Left ventricle myocardium inferior (tissue), 1 donor: ENCODE measurements at regions not wholly inside any gene's neighbourhood (a gene's known extent, or its start where the extent isn't known, plus 50 kb on each side); places are given as distances from the start of the nearest gene placed in this dataset.

Experiments
- DNase-seq: peaks from one replicate; pipeline ENCODE4 v3.0.0-alpha.2; 2020
- H3K27ac ChIP-seq: fragments of 200-600 bp; replicated peaks from 2 replicates; pipeline ENCODE4 v1.8.0; 2021
- H3K27me3 ChIP-seq: fragments of 200-600 bp; 2 replicates; pipeline ENCODE4 v1.8.0; 2021; ENCODE audit warnings: low read depth
- H3K36me3 ChIP-seq: fragments of 200-600 bp; 2 replicates; pipeline ENCODE4 v1.8.0; 2021
- H3K4me1 ChIP-seq: fragments of 200-600 bp; 2 replicates; pipeline ENCODE4 v1.8.0; 2021
- H3K4me3 ChIP-seq: fragments of 200-600 bp; 2 replicates; pipeline ENCODE4 v1.8.0; 2021; ENCODE audit warnings: mild to moderate bottlenecking, moderate library complexity
- H3K9me3 ChIP-seq: fragments of 200-600 bp; replicated peaks from 2 replicates; pipeline ENCODE4 v1.8.0; 2021
- CTCF ChIP-seq: fragments of 200-600 bp; IDR thresholded peaks from 2 replicates; pipeline ENCODE4 v1.8.0; 2021; ENCODE audit warnings: antibody characterized with exemption, mild to moderate bottlenecking, borderline replicate concordance
- intact Hi-C: fragments of 100-400 bp; cut with micrococcal nuclease; formaldehyde crosslinking; loops from one replicate; pipeline ENCODE4 v1.11.0; 2022
- donor health status: DM: no; HTN: yes; CAD: no; lungs with severe emphysema.

DNA sequence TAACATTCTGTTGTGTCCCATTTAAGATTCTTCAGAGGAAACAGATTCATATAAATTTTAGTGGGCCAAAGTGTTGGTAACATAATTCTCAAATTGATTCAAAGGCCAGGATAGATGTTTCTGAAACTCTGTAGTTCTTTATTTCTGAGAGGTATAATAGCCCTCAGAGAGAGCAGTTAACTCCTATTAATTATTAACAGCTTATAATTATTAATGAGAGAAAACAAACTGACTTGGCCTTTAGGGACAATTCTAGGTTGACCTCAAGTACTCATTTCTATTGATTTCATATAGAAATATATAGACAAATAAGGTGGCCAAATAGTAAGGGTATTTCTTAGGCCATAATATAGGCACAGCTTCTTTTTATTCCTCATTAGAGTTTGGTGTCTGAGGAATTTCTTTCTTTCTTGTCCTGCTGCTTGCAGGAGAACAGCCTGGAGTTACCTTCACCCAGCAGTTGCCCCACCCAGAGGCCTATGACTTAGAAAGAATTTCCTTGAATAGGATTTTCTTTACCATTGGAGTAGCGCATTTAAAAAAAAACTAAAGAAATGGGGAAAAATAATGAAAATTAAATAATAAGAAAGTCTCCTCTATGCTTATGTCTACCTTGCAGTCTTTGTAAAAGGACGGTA is 1430.1 kb upstream of the SPRY2 start:
- no peaks in the 10 kb centered on the region for H3K36me3 ChIP-seq
- no peak for TF ChIP-seq CTCF
- no peak overlapping the region for H3K4me3 ChIP-seq

DNA sequence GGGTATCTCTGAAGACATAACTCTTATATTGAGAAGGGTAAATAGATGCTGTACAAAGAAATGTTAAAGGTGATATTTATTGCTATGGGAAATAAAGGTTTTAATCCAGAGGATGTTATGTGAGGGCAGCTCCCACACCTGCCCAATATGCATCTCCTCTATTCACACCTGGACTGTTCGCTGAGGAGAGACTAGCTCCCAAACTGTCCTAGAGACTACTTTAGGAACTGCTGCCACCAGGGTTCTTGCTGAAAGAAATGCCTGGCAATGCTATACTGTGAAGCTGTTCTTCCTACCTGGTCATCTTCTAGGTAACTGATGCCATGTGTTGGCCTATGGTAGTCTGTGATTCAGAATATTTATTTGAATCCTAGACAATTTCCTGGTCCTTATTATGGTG is 1421.5 kb upstream of the SPRY2 start:
- no peak for DNase-seq
- intact Hi-C loops = no loop called here
- Histone ChIP-seq H3K4me1 (no peaks in the 10 kb centered on the region), H3K27me3 (no peaks in the 10 kb centered on the region), H3K4me3 (no peak overlapping the region), H3K36me3 (no peaks in the 10 kb centered on the region), H3K9me3 (peaks cover 23% of the 10 kb centered on the region), H3K27ac (no peak overlapping the region)
- TF ChIP-seq CTCF = no peak

More for the DNA sequence above, 1430.1 kb upstream of the SPRY2 start:
- DNase-seq = no peak
- intact Hi-C loops = no loop called here
- H3K27ac ChIP-seq = no peak overlapping the region
- no peaks in the 10 kb centered on the region for H3K27me3 ChIP-seq
- H3K4me1 ChIP-seq = no peaks in the 10 kb centered on the region
- H3K9me3 ChIP-seq = peaks cover 4% of the 10 kb centered on the region

DNA sequence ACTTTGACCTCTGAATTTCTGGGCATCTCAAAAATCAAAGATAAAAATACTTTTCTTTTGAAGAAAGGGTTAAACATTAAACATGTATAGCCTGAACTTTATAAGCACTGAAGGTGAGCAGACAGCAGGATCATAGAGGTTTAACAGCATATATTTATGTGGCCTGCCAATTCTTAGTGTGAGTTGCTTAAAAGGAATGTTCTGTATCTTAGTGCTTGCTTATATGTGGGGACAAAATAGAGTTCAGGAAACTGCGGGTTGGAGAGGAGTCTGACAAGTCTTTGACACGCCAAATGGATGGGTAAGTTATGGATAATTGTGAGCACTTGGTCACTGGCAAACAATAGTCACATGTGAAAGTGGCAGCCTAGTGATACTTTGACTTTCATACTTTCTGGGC is 1419.4 kb upstream of the SPRY2 start:
- Histone ChIP-seq H3K27me3 (no peaks in the 10 kb centered on the region), H3K4me1 (no peaks in the 10 kb centered on the region), H3K4me3 (no peak overlapping the region), H3K27ac (no peak overlapping the region), H3K36me3 (no peaks in the 10 kb centered on the region), H3K9me3 (peaks cover 19% of the 10 kb centered on the region)
- intact Hi-C loops = no loop called here
- no peak for TF ChIP-seq CTCF
- DNase-seq = no peak

DNA sequence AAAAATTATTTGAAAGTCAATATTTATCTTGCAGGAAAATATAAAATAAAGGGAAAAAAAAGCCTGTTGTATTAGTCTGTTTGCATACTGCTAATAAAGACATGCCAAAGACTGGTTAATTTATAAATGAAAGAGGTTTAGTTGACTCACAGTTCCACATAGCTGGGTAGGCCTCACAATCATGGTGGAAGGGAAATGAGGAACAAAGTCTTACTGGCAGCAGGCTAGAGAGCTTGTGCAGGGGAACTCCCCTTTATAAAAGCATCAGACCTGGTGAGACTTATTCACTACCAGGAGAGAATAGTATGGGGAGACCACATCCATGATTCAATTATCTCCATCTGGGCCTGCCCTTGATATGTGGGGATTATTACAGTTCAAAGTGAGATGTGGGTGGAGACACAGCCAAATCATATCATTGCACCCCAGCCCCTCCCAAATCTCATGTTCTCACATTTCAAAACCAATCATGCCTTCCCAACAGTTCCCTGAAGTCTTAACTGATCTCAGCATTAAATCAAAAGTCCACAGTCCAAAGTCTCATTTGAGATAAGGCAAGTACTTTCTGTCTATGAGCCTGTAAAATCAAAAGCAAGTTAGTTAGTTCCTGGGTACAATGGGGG is 1416.5 kb upstream of the SPRY2 start:
- TF ChIP-seq CTCF = no peak
- no peak overlapping the region for H3K4me3 ChIP-seq
- no peak overlapping the region for H3K27ac ChIP-seq
- no peak for DNase-seq
- H3K27me3 ChIP-seq = no peaks in the 10 kb centered on the region
- peaks cover 16% of the 10 kb centered on the region for H3K9me3 ChIP-seq
- no peaks in the 10 kb centered on the region for H3K4me1 ChIP-seq
- intact Hi-C loops = no loop called here
- H3K36me3 ChIP-seq = no peaks in the 10 kb centered on the region

- H3K27ac ChIP-seq = no peak overlapping the region
- no peaks in the 10 kb centered on the region for H3K36me3 ChIP-seq
- peaks cover 5% of the 10 kb centered on the region for H3K9me3 ChIP-seq
- TF ChIP-seq CTCF = no peak
- H3K27me3 ChIP-seq = no peaks in the 10 kb centered on the region
- no peak overlapping the region for H3K4me3 ChIP-seq
- intact Hi-C loops = no loop called here
- DNase-seq = no peak
- no peaks in the 10 kb centered on the region for H3K4me1 ChIP-seq
Measured at GRCh38 chr13:81745391-81745790, 1404.5 kb upstream of the SPRY2 start.
